ENCODE measurements at regions not wholly inside any gene's neighbourhood (a gene's known extent, or its start where the extent isn't known, plus 50 kb on each side); places are given as distances from the start of the nearest gene placed in this dataset.

DNA sequence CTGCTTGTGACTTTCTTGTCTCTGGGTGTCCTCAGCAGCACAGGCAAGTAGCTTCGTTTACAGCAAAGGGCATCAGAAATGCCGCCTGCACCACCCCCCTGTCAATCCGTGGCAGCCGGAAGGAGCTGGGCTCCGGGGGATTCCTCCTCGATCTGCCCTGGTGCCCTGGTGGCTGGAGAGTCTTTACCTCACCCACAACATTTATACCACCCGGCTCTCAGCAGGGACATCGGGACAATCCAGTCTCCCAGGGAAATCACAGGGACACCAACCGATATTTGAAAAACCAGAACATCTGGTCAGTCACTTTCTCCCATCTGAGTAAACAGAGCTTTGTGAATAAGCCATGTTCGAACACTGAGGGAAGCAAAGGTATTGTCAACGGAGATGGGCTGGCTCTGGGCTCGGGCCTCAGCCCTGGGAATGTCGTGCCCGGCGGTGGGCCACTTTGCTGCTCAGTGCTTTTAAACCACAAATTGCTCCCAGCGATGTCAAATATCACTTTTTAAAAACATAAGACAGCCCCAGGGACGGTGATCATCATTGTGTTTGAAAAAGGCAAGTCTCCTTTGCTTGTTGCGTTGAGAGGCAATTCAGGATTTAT, 210.0 kb upstream of the SALL3 start:
- no peak for DNase-seq

- DNase-seq: no peak
These were observed 209.3 kb upstream of the SALL3 start for GRCh38 chr18:78770139-78770822.

DNA sequence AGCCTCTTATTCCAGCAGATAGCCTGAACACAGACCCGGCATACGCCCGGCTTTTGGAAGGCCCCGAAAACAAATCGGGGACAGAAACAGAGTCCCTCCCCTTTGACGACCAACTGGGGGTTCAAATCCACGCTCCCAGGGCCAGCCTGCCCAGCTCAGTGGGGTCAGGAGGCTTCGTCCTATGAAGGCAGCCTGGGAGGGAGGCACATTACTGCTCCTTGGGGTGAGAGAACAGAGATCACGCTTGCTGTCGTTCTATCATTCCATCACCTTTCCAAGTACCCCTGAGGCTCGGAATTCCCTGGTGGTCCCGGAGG, 208.8 kb upstream of the SALL3 start:
- no peak for DNase-seq

GRCh38 chr18:78771496-78772359, 207.9 kb upstream of the SALL3 start:
- DNase-seq: no peak

- no peak for DNase-seq
These were observed 207.0 kb upstream of the SALL3 start for GRCh38 chr18:78772360-78773302.

DNA sequence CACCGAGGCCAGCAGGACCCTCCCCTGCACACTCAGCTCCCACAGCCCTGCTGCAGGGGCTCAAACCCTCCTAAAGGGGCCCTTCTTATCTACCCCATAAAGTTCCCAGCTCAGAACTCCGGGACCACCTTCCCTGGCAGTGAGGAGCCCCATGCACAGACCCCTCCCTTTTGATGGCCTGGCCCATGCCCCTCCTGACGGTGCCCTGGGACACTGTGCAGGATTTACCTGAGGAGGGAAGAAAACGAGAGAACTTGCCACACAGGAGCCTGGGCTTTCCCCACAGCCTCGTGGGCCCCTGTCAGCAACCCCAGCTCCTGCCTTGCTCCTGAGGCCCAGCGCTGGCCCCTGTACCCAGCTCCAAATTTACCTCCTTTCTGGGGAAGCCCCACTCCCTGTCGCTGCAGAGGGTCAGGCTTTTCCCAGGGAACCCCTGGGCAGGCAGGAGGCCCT, 206.3 kb upstream of the SALL3 start:
- no peak for DNase-seq

DNA sequence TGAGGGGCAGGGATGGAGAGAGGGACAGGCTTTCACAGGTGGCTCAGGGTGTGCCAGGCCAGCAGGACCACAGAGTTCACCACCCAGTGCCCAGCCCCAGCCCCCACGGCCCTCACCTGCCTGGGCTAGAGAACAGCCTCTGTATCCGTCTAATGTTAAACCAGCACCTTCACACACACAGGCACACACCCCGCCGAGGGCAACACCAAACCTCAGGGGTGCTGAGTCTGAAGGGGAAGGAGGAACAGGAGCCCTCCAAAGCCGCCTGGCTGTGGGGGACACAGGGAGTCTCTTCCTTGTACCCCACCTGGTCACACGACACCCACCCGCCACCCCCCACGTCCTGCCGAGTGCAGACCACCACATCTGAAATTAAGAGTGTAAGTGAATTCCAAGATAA, 205.8 kb upstream of the SALL3 start:
- no peak for DNase-seq

- DNase-seq: no peak
These were observed 204.9 kb upstream of the SALL3 start for GRCh38 chr18:78774741-78775141.

DNA sequence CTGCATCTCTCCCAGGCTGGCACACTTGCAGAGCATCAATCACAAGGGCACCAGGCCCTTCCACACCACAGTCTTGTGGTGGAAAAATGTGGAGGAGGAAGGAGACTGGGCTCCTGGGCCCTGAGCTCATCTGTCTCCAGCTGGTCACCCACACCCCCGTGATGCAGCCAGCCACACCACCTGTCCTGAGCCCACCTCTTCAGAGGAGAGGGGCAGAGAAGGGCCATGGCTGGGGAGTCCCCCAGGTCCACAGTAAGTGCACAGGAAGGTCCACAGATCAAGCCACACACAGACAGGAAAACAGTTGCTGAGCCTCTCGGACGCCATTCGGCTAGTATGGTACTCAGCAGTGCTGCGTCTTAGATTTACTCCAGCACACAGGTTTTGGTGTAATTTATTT, 203.5 kb upstream of the SALL3 start:
- no peak for DNase-seq

GRCh38 chr18:78776706-78777285, 202.8 kb upstream of the SALL3 start:
- DNase-seq: no peak

DNA sequence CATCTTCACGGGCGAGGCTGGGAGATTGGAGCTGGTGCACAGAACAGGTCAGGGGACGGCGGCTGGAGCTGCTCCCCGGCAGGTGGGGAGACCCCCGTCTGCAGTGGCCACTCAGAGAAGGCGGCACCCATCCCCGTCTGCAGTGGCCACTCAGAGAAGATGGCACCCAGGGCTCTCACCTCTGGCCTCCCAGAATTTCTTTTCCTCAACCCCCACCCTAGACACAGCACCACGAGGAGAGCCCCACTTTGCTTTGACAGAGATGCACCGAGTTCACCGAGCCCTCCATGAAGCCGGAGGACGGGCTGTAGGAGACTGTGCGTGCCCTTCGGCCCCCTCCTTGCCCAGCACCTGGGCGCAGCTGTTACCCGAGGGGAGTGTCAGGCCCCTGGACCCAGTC, 201.6 kb upstream of the SALL3 start:
- DNase-seq: no peak

GRCh38 chr18:78778651-78779050, 201.0 kb upstream of the SALL3 start:
- no peak for DNase-seq

GRCh38 chr18:78779996-78780718, 199.5 kb upstream of the SALL3 start:
- no peak for DNase-seq

GRCh38 chr18:78780719-78781600, 198.7 kb upstream of the SALL3 start:
- no peak for DNase-seq

- DNase-seq: no peak
These were observed 198.0 kb upstream of the SALL3 start for GRCh38 chr18:78781601-78781960.

- no peak for DNase-seq
These were observed 196.6 kb upstream of the SALL3 start for GRCh38 chr18:78782951-78783563.

GRCh38 chr18:78783564-78783960, 196.1 kb upstream of the SALL3 start:
- no peak for DNase-seq

DNA sequence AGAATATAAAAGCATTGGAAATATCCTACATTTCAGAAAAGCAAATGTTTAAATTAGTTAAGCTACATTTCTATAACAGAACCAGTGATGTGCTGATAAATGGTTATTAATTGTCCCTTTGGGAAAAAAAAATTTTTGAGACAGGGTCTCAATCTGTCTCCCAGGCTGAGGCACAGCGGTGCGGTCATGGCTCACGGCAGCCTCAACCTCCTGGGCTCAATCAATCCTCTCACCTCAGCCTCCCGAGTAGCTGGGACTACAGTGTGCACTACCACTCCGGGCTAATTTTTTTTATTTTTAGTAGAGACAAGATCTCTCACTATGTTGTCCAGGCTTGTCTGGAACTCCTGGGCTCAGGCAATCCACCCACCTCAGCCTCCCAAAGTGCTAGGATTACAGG, 194.8 kb upstream of the SALL3 start:
- no peak for DNase-seq

- DNase-seq: no peak
These were observed 193.9 kb upstream of the SALL3 start for GRCh38 chr18:78785706-78786105.

GRCh38 chr18:78786776-78787175, 192.8 kb upstream of the SALL3 start:
- no peak for DNase-seq

All from hippocampal formation (tissue), 2 donors.